Nephron (organoid): ENCODE measurements at regions not wholly inside any gene's neighbourhood (a gene's known extent, or its start where the extent isn't known, plus 50 kb on each side); places are given as distances from the start of the nearest gene placed in this dataset.

Source experiments
- H3K27ac Mint-ChIP-seq, 3 experiments: 2 replicates each; pipeline ENCODE4 v1.8.0; 2020; ENCODE audit warnings: mixed read lengths in 3 of 3, mild to moderate bottlenecking in 2 of 3, moderate library complexity in 1 of 3
- H3K27me3 Mint-ChIP-seq: 2 replicates; pipeline ENCODE4 v1.8.0; 2021; ENCODE audit warnings: low read depth, mild to moderate bottlenecking, moderate library complexity, mixed read lengths
- H3K36me3 Mint-ChIP-seq: 2 replicates; pipeline ENCODE4 v1.8.0; 2020; ENCODE audit warnings: low read depth, mixed read lengths
- H3K4me1 Mint-ChIP-seq: 2 replicates; pipeline ENCODE4 v1.8.0; 2020; ENCODE audit warnings: mixed read lengths
- H3K4me3 Mint-ChIP-seq, 3 experiments: 2 replicates each; pipeline ENCODE4 v1.8.0; 2020; ENCODE audit warnings: mild to moderate bottlenecking in 3 of 3, mixed read lengths in 3 of 3, moderate library complexity in 2 of 3
- H3K9me3 Mint-ChIP-seq: 2 replicates; pipeline ENCODE4 v1.8.0; 2020; ENCODE audit warnings: mixed read lengths
- CTCF ChIP-seq, 3 experiments: fragments of 200-600 bp; sonication (generic); IDR thresholded peaks; one replicate each; pipeline ENCODE4 v1.5.0; 2021; ENCODE audit warnings: antibody characterized with exemption in 3 of 3; ENCODE audit not compliant: unreplicated experiment in 3 of 3

GRCh38 chr18:34042423-34043146 is 182.1 kb downstream of the NOL4 start:
- no peak overlapping the region for H3K4me3 Mint-ChIP-seq
- no peaks in the 10 kb centered on the region for H3K27me3 Mint-ChIP-seq
- H3K36me3 Mint-ChIP-seq, result no peaks in the 10 kb centered on the region
- H3K9me3 Mint-ChIP-seq, result no peaks in the 10 kb centered on the region
- no peak for TF ChIP-seq CTCF (IDR thresholded peaks at IDR 0.05; ENCODE audit: unreplicated experiment in 3 of 3)
- no peaks in the 10 kb centered on the region for H3K4me1 Mint-ChIP-seq
- H3K27ac Mint-ChIP-seq, result no peak overlapping the region

GRCh38 chr18:34039611-34040010 is 185.1 kb downstream of the NOL4 start:
- Mint-ChIP-seq H3K9me3 (no peaks in the 10 kb centered on the region), H3K36me3 (no peaks in the 10 kb centered on the region), H3K27ac (no peak overlapping the region), H3K27me3 (no peaks in the 10 kb centered on the region), H3K4me1 (no peaks in the 10 kb centered on the region), H3K4me3 (no peak overlapping the region)
- no peak for TF ChIP-seq CTCF (IDR thresholded peaks at IDR 0.05; ENCODE audit: unreplicated experiment in 3 of 3)

GRCh38 chr18:34039201-34039600 is 185.5 kb downstream of the NOL4 start:
- no peak for TF ChIP-seq CTCF (IDR thresholded peaks at IDR 0.05; ENCODE audit: unreplicated experiment in 3 of 3)

GRCh38 chr18:34038086-34038485 is 186.6 kb downstream of the NOL4 start:
- Mint-ChIP-seq H3K9me3 (peaks cover 7% of the 10 kb centered on the region), H3K27ac (no peak overlapping the region), H3K36me3 (no peaks in the 10 kb centered on the region), H3K4me3 (no peak overlapping the region), H3K4me1 (no peaks in the 10 kb centered on the region), H3K27me3 (no peaks in the 10 kb centered on the region)
- TF ChIP-seq CTCF (IDR thresholded peaks at IDR 0.05; ENCODE audit: unreplicated experiment in 3 of 3), result no peak

More at GRCh38 chr18:34039201-34039600, 185.5 kb downstream of the NOL4 start:
- H3K4me1 Mint-ChIP-seq, result no peaks in the 10 kb centered on the region
- H3K36me3 Mint-ChIP-seq, result no peaks in the 10 kb centered on the region
- H3K27ac Mint-ChIP-seq, result no peak overlapping the region
- no peaks in the 10 kb centered on the region for H3K27me3 Mint-ChIP-seq
- peaks cover under 1% of the 10 kb centered on the region for H3K9me3 Mint-ChIP-seq
- H3K4me3 Mint-ChIP-seq, result no peak overlapping the region

- no peaks in the 10 kb centered on the region for H3K4me1 Mint-ChIP-seq
- H3K27ac Mint-ChIP-seq, result no peak overlapping the region
- no peaks in the 10 kb centered on the region for H3K27me3 Mint-ChIP-seq
- no peak for TF ChIP-seq CTCF (IDR thresholded peaks at IDR 0.05; ENCODE audit: unreplicated experiment in 3 of 3)
- no peaks in the 10 kb centered on the region for H3K36me3 Mint-ChIP-seq
- H3K4me3 Mint-ChIP-seq, result no peak overlapping the region
- peaks cover 7% of the 10 kb centered on the region for H3K9me3 Mint-ChIP-seq
These were observed 190.7 kb downstream of the NOL4 start for GRCh38 chr18:34033968-34034367.

GRCh38 chr18:34031810-34032209 is 192.9 kb downstream of the NOL4 start:
- Mint-ChIP-seq H3K36me3 (no peaks in the 10 kb centered on the region), H3K4me1 (no peaks in the 10 kb centered on the region), H3K27ac (no peak overlapping the region), H3K9me3 (peaks cover 7% of the 10 kb centered on the region), H3K4me3 (no peak overlapping the region), H3K27me3 (no peaks in the 10 kb centered on the region)
- no peak for TF ChIP-seq CTCF (IDR thresholded peaks at IDR 0.05; ENCODE audit: unreplicated experiment in 3 of 3)
